ENCODE measurements at regions not wholly inside any gene's neighbourhood (a gene's known extent, or its start where the extent isn't known, plus 50 kb on each side); places are given as distances from the start of the nearest gene placed in this dataset.

- Histone ChIP-seq H3K4me3 (ENCODE audit: low read depth in 1 of 3, low read length in 3 of 3) (no peak overlapping the region), H3K9me3 (ENCODE audit: control insufficient read depth in 4 of 4, low read length in 3 of 4) (no peaks in the 10 kb centered on the region), H3K4me1 (ENCODE audit: control insufficient read depth in 4 of 4, insufficient read depth in 4 of 4, low read length in 3 of 4) (no peaks in the 10 kb centered on the region), H3K27me3 (ENCODE audit: control insufficient read depth in 4 of 4, insufficient read depth in 4 of 4, low read length in 3 of 4) (no peaks in the 10 kb centered on the region), H3K36me3 (ENCODE audit: control insufficient read depth in 4 of 4, insufficient read depth in 3 of 4, low read depth in 1 of 4, low read length in 3 of 4) (no peaks in the 10 kb centered on the region), H3K9ac (ENCODE audit: low read depth in 1 of 2, low read length in 2 of 2) (no peak overlapping the region), H3K27ac (ENCODE audit: low read depth in 1 of 2, low read length in 2 of 2) (no peak overlapping the region)
- TF ChIP-seq EGR1 (IDR thresholded peaks at IDR 0.05; ENCODE audit: low read depth in 2 of 2) (no peak), ZBTB33 (IDR thresholded peaks at IDR 0.05) (no peak), FOXA2 (IDR thresholded peaks at IDR 0.05) (no peak), CTCF (IDR thresholded peaks at IDR 0.05; ENCODE audit: low read depth, low read length, missing input control) (no peak), HNF4A (conservative IDR thresholded peaks at IDR 0.05) (no peak), RXRA (IDR thresholded peaks at IDR 0.05) (no peak), GABPA (IDR thresholded peaks at IDR 0.05 in 1 of 2, conservative IDR thresholded peaks at IDR 0.05 in 1 of 2) (no peak)
- TF ChIP-seq, protein P1, sequence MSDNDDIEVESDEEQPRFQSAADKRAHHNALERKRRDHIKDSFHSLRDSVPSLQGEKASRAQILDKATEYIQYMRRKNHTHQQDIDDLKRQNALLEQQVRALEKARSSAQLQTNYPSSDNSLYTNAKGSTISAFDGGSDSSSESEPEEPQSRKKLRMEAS (IDR thresholded peaks at IDR 0.05), result no peak
- DNase-seq (ENCODE audit: low spot score), result no peak
- 86% methylated on average over 7 of the region's 7 CpGs for WGBS
Observed at GRCh38 chr16:9169094-9169493, 77.7 kb downstream of the HAPSTR1 start.

DNA sequence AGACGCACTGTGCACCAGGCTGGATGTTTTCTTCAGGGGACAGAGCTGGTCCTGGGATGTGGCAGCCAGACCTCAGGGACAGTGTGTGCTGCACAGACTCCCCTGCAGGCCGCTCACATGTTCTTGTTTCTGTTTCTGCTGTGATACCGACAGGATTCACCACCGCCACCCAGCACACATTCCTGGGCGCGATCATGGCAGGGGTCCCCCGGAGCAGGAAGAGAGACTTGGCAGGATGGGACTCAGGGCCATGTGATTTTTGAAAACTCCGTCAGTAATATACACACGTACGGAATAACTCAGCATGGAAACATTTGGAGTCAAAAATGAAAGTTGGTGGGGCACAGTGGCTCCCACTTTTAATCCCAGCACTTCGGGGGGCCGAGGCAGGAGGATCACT is 79.0 kb downstream of the HAPSTR1 start:
- no peaks in the 10 kb centered on the region for H3K4me1 ChIP-seq (ENCODE audit: control insufficient read depth in 4 of 4, insufficient read depth in 4 of 4, low read length in 3 of 4)
- no peak for DNase-seq (ENCODE audit: low spot score)
- no peaks in the 10 kb centered on the region for H3K36me3 ChIP-seq (ENCODE audit: control insufficient read depth in 4 of 4, insufficient read depth in 3 of 4, low read depth in 1 of 4, low read length in 3 of 4)
- H3K27ac ChIP-seq (ENCODE audit: low read depth in 1 of 2, low read length in 2 of 2), result no peak overlapping the region
- no peaks in the 10 kb centered on the region for H3K9me3 ChIP-seq (ENCODE audit: control insufficient read depth in 4 of 4, low read length in 3 of 4)
- TF ChIP-seq GABPA (IDR thresholded peaks at IDR 0.05 in 1 of 2, conservative IDR thresholded peaks at IDR 0.05 in 1 of 2) (no peak), ZBTB33 (IDR thresholded peaks at IDR 0.05) (no peak), REST (IDR thresholded peaks at IDR 0.05) (no peak), YY1 (IDR thresholded peaks at IDR 0.05) (no peak), EGR1 (IDR thresholded peaks at IDR 0.05; ENCODE audit: low read depth in 2 of 2) (no peak), TAF1 (conservative IDR thresholded peaks at IDR 0.05) (no peak), CTCF (IDR thresholded peaks at IDR 0.05; ENCODE audit: low read depth, low read length, missing input control) (no peak), NR2F2 (IDR thresholded peaks at IDR 0.05) (no peak), FOXA2 (IDR thresholded peaks at IDR 0.05) (no peak), HNF4G (IDR thresholded peaks at IDR 0.05) (no peak), RXRA (IDR thresholded peaks at IDR 0.05) (no peak)
- TF ChIP-seq, protein P2, sequence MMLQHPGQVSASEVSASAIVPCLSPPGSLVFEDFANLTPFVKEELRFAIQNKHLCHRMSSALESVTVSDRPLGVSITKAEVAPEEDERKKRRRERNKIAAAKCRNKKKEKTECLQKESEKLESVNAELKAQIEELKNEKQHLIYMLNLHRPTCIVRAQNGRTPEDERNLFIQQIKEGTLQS (IDR thresholded peaks at IDR 0.05), result no peak
- TF ChIP-seq, protein P1 (IDR thresholded peaks at IDR 0.05), result no peak
- WGBS, result 87% methylated on average over 12 of the region's 12 CpGs
- no peak overlapping the region for H3K4me3 ChIP-seq (ENCODE audit: low read depth in 1 of 3, low read length in 3 of 3)
- H3K27me3 ChIP-seq (ENCODE audit: control insufficient read depth in 4 of 4, insufficient read depth in 4 of 4, low read length in 3 of 4), result no peaks in the 10 kb centered on the region
- no peak overlapping the region for H3K9ac ChIP-seq (ENCODE audit: low read depth in 1 of 2, low read length in 2 of 2)

Data from liver (tissue), 8 donors.